ENCODE measurements at regions not wholly inside any gene's neighbourhood (a gene's known extent, or its start where the extent isn't known, plus 50 kb on each side); places are given as distances from the start of the nearest gene placed in this dataset.

DNA sequence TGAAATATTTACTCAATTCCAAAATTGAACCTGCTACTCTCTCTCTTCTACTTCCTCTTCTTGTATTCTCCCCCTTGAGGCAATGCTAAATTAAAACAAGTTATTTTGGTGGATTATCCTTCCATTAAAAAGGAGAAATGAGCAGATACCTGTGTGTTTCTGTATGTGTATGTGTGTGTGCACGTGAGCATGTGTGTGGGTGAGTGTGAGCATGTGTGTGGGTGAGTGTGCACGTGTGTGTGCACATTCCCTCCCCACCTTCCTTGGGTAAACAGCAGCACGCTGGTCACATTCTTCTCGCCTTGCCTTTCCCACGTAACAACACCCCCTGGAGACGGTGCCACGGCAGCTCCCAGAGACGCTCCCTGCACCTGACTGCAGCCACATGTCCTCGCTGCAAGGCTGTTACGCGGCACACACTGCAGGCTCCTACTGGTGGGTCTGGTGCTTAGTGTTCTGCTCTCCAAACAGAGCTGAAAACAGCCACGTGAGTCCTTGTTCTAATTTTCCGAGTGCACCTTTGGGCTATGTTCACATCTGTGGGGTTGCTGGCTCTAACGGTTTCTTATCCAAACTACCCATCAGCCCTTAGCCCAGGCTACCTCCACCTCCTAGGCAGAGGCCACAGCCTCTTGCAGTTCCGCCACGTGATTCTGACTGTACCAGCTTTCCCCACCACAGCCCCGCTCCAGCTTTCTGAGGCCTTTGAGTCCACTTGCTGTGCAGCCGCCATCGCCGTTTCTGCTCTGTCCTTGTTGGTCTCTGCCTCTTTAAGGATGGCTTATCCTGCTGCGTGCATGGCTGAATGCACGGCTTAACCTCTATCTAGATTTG is 123.4 kb downstream of the CTTN start:
- no peak for DNase-seq (ENCODE audit: low read depth)

DNA sequence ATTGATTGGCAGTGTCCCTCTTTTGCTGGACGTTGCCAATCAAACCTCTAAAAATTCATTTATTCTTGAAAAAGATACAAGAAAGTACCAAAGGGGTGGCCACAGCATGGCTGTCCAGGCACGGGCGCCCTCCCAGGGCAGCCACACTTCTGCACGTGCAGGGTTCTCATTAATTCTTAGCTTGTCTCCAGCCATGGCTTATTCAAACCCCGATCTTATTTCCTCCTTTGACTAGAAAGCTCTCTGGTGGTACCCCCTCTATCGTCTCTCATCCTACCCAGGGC is 123.9 kb downstream of the CTTN start:
- DNase-seq (ENCODE audit: low read depth): no peak

DNA sequence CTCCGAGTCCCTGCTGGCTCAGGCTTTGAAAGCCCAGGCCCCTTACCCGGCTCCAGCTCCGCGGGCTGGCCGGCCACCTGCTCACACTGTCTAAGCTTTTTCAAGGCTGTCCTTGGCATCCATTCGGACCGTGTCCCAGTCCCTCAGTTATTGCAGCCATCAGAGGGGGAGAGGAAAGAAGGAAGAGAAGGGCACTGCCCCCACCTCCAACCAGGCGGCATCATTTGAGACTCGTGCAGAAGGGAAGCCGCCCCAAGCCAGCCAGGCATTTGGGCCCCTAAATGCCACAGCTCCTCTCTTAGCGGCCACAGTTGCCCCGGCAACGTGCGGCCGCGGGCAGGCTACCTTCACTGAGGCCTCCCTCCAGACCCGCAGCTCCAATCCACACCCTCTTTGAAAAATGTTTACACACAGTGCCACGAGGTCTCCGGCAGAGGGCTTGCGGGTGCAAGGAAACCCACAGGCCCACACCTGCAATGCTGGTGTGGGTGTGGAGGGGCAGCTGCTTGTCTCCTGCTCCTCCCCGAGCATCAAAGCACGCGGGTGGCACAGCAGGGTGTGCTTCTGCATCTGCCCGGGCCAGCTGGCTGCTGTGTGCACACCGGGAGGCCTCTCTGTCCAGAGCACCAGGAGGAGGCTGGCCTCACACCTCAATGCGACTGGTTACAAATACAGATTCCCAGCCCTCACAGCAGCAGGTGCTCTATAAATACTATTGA is 124.4 kb downstream of the CTTN start:
- no peak for DNase-seq (ENCODE audit: low read depth)

DNA sequence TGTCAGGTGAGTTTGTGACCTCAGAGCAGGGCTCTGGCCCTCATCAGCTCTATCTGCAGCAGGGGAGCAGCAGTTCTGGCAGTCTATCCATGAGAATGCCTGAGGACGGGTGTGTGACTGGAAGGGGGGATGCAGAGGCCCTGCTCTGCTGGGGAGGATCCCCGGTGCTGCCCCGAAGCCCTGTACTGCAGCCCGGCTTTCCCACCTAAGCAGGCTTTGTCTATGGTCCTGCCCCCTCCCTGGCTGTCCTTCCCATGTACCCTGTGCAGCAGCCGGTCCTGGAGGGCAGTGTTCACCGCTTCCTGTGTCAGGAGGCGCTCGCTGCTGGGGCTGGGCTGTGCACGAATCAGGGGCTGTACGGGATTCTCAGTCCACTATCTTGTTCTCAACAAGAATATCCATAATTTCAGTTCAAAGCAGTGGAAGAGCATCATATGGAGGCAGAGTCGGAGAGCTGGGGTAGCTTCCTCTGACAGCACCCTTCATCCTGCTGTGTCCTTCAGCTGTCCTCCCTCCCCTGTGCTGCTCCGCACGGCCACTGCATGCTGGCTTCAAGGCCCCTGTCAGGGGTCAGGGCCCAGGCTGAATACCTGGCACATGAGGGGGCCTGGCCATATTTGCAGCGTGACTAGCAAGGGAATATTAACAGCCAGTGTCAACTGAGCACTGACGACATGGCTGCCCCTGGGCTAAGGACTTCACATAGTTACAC is 125.2 kb downstream of the CTTN start:
- DNase-seq (ENCODE audit: low read depth): no peak

DNA sequence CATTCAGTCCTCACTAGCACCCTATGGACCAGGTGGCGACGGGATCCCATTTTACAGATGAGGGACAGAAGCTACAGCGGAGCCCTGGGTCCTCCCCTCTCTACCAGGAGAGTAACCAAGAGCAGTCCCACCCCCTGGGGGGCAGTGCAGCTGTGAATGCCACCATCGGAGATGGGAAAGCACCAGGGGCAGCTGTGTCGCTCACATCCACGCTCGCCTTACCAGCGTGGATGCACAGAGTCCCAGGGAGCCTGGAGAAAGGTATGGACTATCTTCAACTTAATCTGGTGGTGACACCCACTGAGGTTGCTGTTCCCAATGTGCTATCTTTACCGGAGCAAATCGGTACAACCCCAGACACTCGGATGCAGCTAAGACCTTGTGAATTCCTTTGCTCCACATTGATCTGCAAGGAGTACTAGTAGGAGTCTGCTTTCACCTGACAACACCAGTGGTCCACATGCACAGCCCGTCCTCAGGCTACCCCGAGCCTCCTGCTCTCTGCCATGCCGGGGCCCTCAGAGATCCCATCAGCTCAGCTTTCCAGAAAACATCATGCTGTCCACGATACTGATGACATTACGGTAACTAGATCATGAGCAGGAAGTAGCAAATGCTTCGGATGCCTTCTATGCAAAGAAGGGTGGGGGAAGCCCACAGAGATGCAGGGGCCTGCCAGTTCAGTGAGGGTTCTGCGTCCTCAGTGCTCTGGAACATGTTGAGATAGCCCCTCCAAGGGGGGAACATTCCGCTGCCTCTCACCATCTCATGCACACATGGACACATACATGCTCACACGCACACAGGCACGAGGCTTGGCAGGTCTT is 126.0 kb downstream of the CTTN start:
- DNase-seq (ENCODE audit: low read depth): no peak

DNA sequence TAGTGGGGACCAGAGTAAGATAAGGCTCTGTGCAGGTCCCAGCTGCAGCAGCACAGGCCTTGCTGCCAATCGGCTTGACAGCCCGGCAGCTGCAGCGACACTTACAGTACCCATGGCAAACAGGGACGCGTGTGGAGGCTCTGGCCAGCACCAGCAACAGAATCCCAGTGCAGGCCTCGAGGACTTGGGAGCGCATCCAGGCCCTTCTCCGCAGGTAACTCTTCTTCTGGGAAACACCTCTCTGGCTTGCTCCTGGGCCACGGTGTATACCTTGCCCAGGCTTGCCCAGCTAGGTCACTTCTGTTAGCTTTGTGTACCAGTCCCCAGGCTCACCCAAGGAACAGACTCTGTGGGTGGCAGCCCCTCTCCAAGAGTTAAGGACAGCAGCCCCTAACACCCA is 126.7 kb downstream of the CTTN start:
- DNase-seq (ENCODE audit: low read depth): no peak

DNA sequence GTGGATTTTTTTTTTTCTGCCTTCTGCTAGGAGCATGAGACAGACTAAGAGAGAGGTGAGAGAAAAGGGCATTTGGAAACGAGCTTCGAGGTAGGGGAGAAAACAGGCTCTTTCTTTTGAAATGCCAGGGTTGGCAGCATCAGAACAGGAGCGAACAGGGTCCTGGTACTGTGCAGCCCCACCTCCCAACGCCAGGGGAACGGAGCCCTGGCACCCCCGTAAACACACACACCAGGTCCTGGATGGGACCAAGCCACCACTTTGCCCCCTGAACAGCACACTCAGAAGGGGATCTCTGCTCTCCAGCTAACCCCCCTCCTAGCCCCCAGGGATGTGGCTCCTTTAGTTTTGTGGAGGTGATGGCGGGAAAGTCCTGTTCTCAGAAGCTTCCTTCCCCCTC is 127.1 kb downstream of the CTTN start:
- DNase-seq (ENCODE audit: low read depth): no peak

DNA sequence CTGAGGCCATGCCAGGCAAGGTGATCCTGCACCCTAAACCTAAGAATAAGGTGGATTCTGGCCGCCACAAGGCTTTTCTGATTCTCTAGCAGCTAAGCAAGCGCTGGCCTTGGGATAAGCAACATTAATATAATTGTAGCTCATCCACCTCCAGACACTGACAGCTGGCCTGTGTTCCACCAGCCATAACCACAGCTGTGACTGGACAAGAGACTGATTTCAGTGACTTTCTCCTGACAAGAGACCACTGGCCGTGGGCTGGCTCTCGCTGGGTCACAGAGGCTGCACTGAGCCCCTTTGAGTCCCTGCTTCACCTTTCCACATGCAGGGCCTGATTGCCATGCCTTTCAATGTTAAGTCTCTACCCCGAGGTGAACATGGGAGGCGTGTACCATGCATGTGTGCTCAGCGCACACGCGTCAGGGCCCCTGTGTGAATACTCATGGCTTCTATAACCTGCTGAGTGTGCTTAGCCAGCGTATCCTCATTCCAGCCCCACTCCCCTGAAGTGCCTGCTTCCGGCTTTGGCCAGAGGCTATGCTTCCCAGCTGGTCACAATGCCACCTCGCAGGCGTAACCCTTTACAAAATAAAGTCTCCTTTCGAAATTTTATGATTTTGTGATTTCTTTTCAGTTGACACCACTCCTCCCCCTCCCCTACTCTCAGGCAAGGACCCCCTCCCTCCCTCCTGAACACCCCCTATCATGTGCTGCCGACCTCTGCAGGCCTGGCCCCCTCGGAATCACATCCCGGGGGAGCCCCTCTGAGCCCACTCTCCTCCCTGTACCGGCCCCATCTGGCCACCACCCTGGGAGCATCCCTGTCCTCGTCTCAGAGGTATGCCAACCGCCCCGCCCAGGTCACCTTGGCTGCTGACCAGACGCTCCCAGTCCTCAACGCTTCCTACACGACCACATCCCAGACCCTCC is 128.1 kb downstream of the CTTN start:
- DNase-seq (ENCODE audit: low read depth): no peak

DNA sequence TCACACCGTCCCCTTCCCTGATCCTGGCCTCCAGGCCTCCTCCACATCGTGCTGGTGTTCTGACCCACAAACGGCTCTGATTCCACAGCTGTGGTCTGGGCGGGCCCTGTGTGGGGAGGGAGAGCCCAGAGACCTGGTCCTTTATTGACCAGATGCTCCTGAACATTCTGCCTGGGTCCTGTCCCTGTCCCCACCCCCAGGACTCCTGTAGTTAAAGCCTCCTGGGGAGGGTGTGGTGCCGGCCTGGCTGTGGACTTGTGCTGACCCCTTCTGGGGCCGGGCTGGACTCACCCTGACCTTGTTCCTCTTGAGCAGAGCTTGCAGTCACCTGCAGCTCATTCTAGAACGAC is 128.7 kb downstream of the CTTN start:
- DNase-seq (ENCODE audit: low read depth): no peak

DNA sequence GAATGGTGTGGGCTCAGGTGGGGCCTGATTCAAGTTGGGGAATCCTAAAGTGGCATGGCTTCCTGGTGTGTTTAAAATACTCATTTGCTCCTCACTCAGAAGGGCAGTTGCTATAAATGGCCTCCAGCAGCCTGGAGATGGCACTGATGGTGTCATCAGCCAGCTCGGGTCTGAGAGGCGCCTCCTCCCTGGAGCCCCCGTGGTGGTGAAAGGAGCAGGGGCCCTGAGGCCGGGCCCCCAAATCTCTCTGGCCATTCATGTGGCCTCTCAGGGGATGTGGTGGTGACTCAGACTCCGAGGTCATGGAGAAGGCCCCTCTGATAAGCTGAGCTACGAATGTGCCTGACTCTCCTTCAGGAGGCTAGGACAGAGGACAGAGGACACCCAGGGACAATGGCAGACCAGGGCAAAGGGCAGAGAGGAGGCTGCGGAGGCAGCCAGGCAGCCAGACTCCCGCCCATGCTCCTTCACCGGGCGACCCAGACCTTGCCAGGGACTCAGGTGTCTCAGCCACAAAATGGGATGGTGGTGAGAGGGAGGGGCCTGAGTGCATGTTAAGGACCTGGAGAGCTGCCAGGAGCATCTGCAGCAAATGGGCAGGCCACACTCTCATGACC is 129.2 kb downstream of the CTTN start:
- DNase-seq (ENCODE audit: low read depth): no peak

DNA sequence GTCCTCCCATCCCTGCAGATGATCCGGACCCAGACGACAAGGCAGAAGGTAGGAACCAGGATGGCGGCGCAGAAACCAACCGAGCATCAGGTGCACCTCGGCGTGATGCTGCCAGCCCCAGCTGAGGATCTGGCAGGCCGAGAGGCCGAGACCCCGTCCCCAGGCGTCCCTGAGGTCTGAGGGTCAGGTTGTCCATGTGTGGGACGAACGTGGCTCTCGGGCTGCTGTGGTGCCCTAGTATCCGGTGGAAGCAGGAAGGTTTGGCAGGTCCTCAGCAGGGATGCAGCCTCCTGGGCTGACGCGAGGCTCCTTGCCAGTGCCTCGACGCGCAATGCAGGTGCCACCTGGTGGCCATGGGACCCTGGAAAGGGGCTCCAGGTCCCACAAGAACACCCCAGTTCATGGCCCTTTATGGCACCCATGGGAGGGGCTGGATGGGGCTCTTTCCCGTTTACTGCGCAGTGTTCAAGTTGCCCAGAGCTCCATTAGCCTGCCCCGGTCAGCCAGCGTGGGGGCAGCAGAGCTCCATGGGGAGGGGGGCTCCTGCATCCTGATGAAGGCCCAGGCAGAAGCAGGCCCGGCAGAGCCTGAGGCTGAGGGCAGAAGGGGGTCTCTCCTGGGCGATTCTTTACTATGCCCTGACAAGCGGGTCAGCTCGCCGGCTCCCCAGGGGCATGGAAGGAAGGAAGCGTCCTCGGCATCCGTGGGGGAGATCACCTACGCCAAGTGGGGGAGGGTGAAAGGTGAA is 129.9 kb downstream of the CTTN start:
- no peak for DNase-seq (ENCODE audit: low read depth)

DNA sequence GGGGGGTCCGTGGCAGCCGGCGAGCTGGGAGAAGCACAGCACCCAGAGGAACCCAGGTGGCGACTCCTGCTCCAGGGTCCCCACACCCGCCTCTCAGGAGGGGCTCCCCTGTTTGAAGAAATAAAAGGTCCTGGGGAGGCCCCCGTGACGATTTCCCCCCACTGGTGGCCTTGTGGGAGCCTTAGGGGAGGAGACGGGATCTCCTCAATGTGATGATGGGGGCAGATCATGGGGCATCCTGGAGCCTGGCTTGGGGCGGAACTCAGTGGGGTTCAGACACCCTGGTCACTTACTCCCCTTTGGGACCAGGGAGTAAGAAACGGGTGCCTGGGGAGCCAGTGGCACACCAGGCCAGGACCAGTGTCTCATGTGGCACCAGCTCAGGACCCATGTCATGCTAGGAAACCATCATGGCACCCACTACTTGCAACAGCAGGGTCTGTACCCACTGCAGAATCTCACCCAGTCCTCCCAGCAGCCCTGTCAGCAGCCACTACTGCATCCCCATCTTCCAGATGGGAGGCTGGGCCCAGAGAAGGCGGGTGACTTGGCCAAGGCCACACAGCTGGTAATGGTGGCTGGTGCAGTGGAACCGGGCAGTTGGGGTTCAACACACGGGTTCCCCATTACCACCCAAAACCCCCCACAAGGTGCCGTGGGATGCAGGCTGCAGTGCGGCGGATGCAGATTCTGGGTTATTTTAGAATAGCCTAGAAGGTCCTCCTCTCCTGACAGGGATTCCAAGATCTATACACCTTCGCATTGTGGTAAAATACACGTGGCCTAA is 130.7 kb downstream of the CTTN start:
- no peak for DNase-seq (ENCODE audit: low read depth)

DNA sequence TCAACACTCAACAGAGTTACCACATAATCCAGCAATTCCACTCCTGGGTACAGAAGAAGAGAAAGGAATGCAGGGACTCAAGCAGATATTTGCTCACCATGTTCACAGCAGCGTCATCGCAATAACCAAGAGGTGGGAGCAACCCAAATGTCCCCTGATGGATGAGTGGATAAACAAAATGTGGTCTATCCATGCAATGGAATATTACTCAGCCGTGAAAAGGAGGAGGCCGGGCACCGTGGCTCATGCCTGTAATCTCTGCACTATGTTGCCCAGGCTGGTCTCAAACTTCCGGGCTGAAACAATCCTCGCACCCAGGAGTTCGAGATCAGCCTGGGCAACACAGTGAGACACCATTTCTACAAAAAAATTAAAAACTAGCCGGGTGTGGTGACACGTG is 131.7 kb downstream of the CTTN start:
- DNase-seq (ENCODE audit: low read depth): no peak

DNA sequence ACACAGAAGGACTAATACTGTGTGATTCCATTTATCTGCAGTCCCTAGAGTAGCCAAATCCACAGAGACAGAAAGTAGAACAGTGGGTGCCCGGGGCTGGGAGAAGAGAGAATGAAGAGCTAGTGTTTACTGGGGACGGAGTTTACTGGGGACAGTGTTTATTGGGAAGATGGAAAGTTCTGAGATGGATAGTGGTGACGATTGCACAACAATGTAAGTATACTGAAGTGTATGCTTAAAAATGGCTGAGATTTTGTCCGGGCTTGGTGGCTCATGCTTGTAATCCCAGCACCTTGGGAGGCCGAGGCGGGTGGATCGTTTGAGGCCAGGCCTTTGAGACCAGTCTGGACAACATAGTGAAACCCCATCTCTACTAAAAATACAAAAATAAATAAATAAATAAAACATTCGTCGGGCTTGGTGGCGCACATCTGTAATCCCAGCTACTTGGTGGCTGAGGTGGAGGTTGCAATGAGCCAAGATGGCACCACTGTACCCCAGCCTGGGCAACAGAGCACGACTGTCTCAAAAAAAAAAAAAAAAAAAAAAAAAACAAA is 132.4 kb downstream of the CTTN start:
- DNase-seq (ENCODE audit: low read depth): no peak

DNA sequence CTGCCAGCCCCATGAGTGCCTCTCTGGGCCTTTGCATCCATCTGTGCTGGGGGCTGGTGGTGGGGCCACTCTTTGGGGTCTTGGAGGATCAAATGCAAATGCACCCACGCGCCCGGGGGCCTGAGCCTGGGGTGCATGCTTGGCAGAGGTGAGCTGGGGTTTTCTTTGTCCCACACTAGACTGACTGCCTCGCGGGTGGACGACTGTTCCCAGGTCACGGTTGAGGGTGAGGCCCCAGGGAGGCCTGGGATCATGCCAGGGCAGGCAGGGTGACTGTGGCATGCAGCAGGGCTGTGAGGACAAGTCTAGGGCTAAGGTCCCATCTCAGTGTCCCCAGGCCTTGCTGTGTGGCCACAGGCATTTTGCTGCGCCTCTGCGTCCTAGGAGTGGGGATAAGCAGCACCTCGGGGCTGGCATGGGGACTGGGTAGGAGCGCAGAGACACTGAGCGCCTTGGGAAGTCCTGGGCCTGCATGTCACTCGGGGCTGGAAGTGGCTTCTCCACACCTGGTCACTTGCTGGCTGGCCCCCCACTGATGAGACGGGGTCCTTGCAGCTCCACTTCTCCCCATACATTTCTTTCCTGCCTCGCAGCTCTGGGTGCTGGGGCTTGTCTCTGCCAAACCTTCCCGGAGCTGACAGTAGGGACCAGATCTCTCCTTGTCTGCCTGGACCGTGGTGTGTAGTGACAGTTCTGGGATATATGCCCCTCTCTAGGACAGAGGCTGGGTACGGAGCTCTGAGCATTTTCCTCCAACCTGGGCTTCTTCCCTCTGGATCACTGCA is 133.1 kb downstream of the CTTN start:
- DNase-seq (ENCODE audit: low read depth): no peak

DNA sequence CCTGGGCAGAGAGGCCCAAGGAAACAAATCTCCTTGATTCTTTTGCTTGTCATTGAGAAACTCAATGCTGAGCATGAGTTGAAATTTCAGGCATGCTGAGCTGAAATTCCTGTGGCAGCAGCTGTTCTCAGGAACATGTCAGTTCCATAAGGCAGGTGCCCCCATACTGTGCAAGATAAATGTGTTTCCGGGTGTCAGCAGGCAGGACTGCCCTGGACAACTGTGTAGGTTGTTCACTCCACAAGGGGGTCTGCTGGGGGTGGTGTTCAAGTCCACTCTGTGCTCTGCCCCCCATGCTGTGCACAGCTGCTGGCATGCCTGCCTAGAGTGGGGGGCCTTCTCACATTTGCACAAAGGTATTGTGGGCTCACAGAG is 133.7 kb downstream of the CTTN start:
- DNase-seq (ENCODE audit: low read depth): no peak

DNA sequence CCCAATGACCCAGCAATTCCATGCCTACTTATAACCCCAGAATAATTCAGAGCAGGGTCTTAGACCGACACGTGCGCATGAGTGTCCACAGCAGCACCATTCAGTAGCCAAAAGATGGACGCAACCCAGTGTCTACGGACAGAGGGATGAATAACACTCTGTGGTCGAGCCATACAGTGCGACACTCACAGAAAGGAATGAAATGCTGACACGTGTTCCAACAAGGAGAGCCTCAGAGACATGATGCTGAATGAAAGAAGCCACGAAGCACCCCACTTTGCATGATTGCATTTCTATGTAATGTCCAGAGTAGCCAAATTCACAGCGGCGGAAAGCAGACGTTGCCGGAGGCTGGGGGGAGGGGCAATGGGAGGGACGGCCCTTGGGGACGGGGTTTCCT is 134.4 kb downstream of the CTTN start:
- DNase-seq (ENCODE audit: low read depth): no peak
